PC-9 (cell line): ENCODE measurements at regions not wholly inside any gene's neighbourhood (a gene's known extent, or its start where the extent isn't known, plus 50 kb on each side); places are given as distances from the start of the nearest gene placed in this dataset.

Source experiments
- CTCF ChIP-seq: fragments of 200-600 bp; sonication (generic); conservative IDR thresholded peaks from 2 replicates; pipeline ENCODE4 v1.6.1; 2017; ENCODE audit warnings: mixed run types, antibody characterized with exemption, mild to moderate bottlenecking, moderate library complexity
- EZH2 ChIP-seq: fragments of 200-600 bp; sonication (generic); IDR thresholded peaks from 2 replicates; pipeline ENCODE4 v1.8.0; 2017; ENCODE audit warnings: antibody characterized with exemption, low read depth

DNA sequence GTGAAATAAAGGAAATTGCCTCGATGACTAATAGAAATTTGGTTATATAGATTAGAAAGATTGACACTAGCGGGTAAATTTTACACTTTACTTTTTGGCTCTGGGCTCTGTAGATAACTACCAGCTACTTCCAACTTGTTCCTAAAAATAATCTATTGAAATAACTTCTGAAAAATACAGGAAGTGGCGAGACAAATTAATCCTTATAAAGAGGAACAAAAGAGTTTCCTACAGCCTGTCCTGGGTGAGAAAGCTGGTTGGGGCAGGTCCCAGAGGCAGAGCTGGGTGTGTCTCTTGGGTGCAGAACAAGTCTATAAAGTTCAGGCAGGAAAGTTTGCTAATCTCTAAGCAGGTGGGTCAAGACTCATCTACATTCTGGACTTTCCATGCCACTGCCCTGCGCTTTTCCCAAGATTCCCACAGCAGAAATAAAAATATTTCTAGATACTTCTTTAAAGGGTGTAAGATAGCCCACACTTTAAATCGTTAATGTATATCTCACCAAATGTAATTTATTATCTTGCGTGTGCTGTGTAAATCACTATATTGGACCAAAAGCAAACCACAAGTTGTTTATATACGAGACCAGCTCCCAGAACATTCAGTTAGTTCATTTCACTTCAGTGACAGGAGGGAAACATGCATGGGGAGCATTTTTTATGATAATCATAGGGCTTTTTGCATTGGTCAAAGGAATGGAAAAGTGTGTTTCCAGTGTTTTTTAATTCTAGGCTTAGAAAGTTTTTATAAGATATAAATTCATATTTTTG, 70.1 kb upstream of the NRIP1 start:
- TF ChIP-seq CTCF (no peak), EZH2 (no peak)
